ENCODE measurements at regions not wholly inside any gene's neighbourhood (a gene's known extent, or its start where the extent isn't known, plus 50 kb on each side); places are given as distances from the start of the nearest gene placed in this dataset.

- H3K4me3 ChIP-seq: no peak overlapping the region
- H3K27ac ChIP-seq: no peak overlapping the region
- TF ChIP-seq POLR2A (IDR thresholded peaks at IDR 0.05): no peak
- intact Hi-C loops (cut with DNase I): no loop called here
- H3K9me3 ChIP-seq: no peaks in the 10 kb centered on the region
- H3K4me1 ChIP-seq: no peaks in the 10 kb centered on the region
- no peak for DNase-seq (ENCODE audit: extremely low spot score in 2 of 2)
- H3K27me3 ChIP-seq: no peaks in the 10 kb centered on the region
- H3K36me3 ChIP-seq: no peaks in the 10 kb centered on the region
Measured at GRCh38 chr3:20776286-20776685, 590.3 kb upstream of the SGO1 start.

- intact Hi-C loops (cut with DNase I): no loop called here
- no peaks in the 10 kb centered on the region for H3K9me3 ChIP-seq
- no peaks in the 10 kb centered on the region for H3K36me3 ChIP-seq
- DNase-seq (ENCODE audit: extremely low spot score in 2 of 2): no peak
- no peaks in the 10 kb centered on the region for H3K4me1 ChIP-seq
- no peaks in the 10 kb centered on the region for H3K27me3 ChIP-seq
- TF ChIP-seq POLR2AphosphoS5 (IDR thresholded peaks at IDR 0.05; ENCODE audit: insufficient read depth in 1 of 2, low read depth in 1 of 2): no peak
- no peak for TF ChIP-seq POLR2A (IDR thresholded peaks at IDR 0.05)
- TF ChIP-seq CTCF (IDR thresholded peaks at IDR 0.05): no peak
- no peak overlapping the region for H3K27ac ChIP-seq
- no peak overlapping the region for H3K4me3 ChIP-seq
Measured at GRCh38 chr3:20773320-20773984, 587.4 kb upstream of the SGO1 start.

DNA sequence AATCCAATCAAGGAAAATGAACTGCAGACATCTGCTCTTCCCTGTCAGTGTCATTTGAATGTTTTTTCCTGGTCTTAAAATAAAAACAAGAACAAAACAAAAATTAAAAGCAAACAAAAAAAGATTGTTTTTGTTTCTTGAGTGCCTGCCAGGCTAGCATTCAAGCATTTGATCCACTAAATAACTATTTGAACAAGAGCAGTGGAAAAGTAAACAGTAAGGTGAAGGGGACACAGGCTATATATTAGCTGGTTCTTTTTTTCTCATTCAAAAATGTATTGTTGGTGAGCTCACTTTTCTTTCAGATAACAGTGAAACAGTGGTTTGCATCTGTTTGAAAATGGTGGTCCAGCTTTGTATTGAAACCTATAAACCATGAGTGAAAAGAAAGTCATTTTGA, 586.9 kb upstream of the SGO1 start:
- intact Hi-C loops (cut with DNase I): no loop called here
- no peak for DNase-seq (ENCODE audit: extremely low spot score in 2 of 2)
- Histone ChIP-seq H3K9me3 (no peaks in the 10 kb centered on the region), H3K27ac (no peak overlapping the region), H3K4me1 (no peaks in the 10 kb centered on the region), H3K27me3 (no peaks in the 10 kb centered on the region), H3K36me3 (no peaks in the 10 kb centered on the region), H3K4me3 (no peak overlapping the region)
- TF ChIP-seq POLR2A (IDR thresholded peaks at IDR 0.05) (no peak), CTCF (IDR thresholded peaks at IDR 0.05) (no peak), POLR2AphosphoS5 (IDR thresholded peaks at IDR 0.05; ENCODE audit: insufficient read depth in 1 of 2, low read depth in 1 of 2) (no peak)

GRCh38 chr3:20769430-20769829, 583.4 kb upstream of the SGO1 start:
- Histone ChIP-seq H3K36me3 (no peaks in the 10 kb centered on the region), H3K9me3 (no peaks in the 10 kb centered on the region), H3K4me3 (no peak overlapping the region), H3K27ac (no peak overlapping the region), H3K27me3 (no peaks in the 10 kb centered on the region), H3K4me1 (no peaks in the 10 kb centered on the region)
- no peak for DNase-seq (ENCODE audit: extremely low spot score in 2 of 2)
- TF ChIP-seq CTCF (IDR thresholded peaks at IDR 0.05) (no peak), POLR2AphosphoS5 (IDR thresholded peaks at IDR 0.05; ENCODE audit: insufficient read depth in 1 of 2, low read depth in 1 of 2) (no peak)
- intact Hi-C loops (cut with DNase I): no loop called here

DNA sequence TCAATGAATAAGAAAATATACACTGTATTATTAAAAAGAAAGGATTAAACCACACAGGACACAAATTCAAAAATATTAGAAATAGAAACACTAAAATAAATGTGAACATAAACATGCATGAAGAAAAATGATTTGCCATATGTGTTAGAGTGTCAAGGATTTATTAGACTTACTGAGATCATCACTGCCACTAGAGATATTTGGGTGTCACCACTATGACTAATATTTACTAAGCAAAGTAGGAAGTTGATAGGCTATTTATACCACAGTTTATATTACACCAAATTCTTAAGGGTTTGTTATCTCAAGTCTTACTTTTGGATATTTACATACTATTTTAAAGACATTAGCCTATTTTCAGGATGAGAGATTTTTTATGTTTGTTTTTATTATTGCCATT, 575.0 kb upstream of the SGO1 start:
- intact Hi-C loops (cut with DNase I): no loop called here

More for the DNA sequence above, 575.0 kb upstream of the SGO1 start:
- no peaks in the 10 kb centered on the region for H3K36me3 ChIP-seq
- H3K27me3 ChIP-seq: no peaks in the 10 kb centered on the region
- TF ChIP-seq CTCF (IDR thresholded peaks at IDR 0.05) (no peak), POLR2A (IDR thresholded peaks at IDR 0.05) (no peak), POLR2AphosphoS5 (IDR thresholded peaks at IDR 0.05; ENCODE audit: insufficient read depth in 1 of 2, low read depth in 1 of 2) (no peak)
- no peak for DNase-seq (ENCODE audit: extremely low spot score in 2 of 2)
- no peaks in the 10 kb centered on the region for H3K9me3 ChIP-seq
- no peak overlapping the region for H3K27ac ChIP-seq
- H3K4me1 ChIP-seq: no peaks in the 10 kb centered on the region
- no peak overlapping the region for H3K4me3 ChIP-seq

Data from vagina (tissue), 2 donors.